ENCODE measurements at regions not wholly inside any gene's neighbourhood (a gene's known extent, or its start where the extent isn't known, plus 50 kb on each side); places are given as distances from the start of the nearest gene placed in this dataset.

GRCh38 chr13:108156749-108157148 is 58.6 kb downstream of the LIG4 start:
- no peak for DNase-seq (ENCODE audit: low read depth in 2 of 2, low spot score in 1 of 2)

- peak; percentile 3 to 5 for DNase-seq (ENCODE audit: low read depth in 2 of 2, low spot score in 1 of 2)
These were observed 59.9 kb downstream of the LIG4 start for GRCh38 chr13:108155185-108156106.

- no peak for DNase-seq (ENCODE audit: low read depth in 2 of 2, low spot score in 1 of 2)
These were observed 60.9 kb downstream of the LIG4 start for GRCh38 chr13:108154421-108154858.

GRCh38 chr13:108146642-108147041 is 68.7 kb downstream of the LIG4 start:
- DNase-seq (ENCODE audit: low read depth in 2 of 2, low spot score in 1 of 2): no peak

- no peak for DNase-seq (ENCODE audit: low read depth in 2 of 2, low spot score in 1 of 2)
These were observed 72.5 kb downstream of the LIG4 start for GRCh38 chr13:108142702-108143436.

- DNase-seq (ENCODE audit: low read depth in 2 of 2, low spot score in 1 of 2): no peak
These were observed 78.2 kb downstream of the LIG4 start for GRCh38 chr13:108137176-108137575.

- DNase-seq (ENCODE audit: low read depth in 2 of 2, low spot score in 1 of 2): no peak
These were observed 87.9 kb downstream of the LIG4 start for GRCh38 chr13:108127406-108127805.

- DNase-seq (ENCODE audit: low read depth in 2 of 2, low spot score in 1 of 2): no peak
These were observed 89.3 kb downstream of the LIG4 start for GRCh38 chr13:108126056-108126455.

- DNase-seq (ENCODE audit: low read depth in 2 of 2, low spot score in 1 of 2): no peak
These were observed 93.9 kb downstream of the LIG4 start for GRCh38 chr13:108121406-108121805.

GRCh38 chr13:108120856-108121255 is 94.5 kb downstream of the LIG4 start:
- DNase-seq (ENCODE audit: low read depth in 2 of 2, low spot score in 1 of 2): no peak

GRCh38 chr13:108120302-108120701 is 95.0 kb downstream of the LIG4 start:
- no peak for DNase-seq (ENCODE audit: low read depth in 2 of 2, low spot score in 1 of 2)

- no peak for DNase-seq (ENCODE audit: low read depth in 2 of 2, low spot score in 1 of 2)
These were observed 99.6 kb downstream of the LIG4 start for GRCh38 chr13:108115738-108116137.

- DNase-seq (ENCODE audit: low read depth in 2 of 2, low spot score in 1 of 2): no peak
These were observed 101.9 kb downstream of the LIG4 start for GRCh38 chr13:108113407-108113806.

GRCh38 chr13:108104736-108105135 is 110.6 kb downstream of the LIG4 start:
- DNase-seq (ENCODE audit: low read depth in 2 of 2, low spot score in 1 of 2): no peak

GRCh38 chr13:108102771-108103170 is 112.6 kb downstream of the LIG4 start:
- no peak for DNase-seq (ENCODE audit: low read depth in 2 of 2, low spot score in 1 of 2)

- DNase-seq (ENCODE audit: low read depth in 2 of 2, low spot score in 1 of 2): no peak
These were observed 118.9 kb downstream of the LIG4 start for GRCh38 chr13:108096301-108096915.

- no peak for DNase-seq (ENCODE audit: low read depth in 2 of 2, low spot score in 1 of 2)
These were observed 120.3 kb downstream of the LIG4 start for GRCh38 chr13:108095036-108095435.

GRCh38 chr13:108093616-108094015 is 121.7 kb downstream of the LIG4 start:
- no peak for DNase-seq (ENCODE audit: low read depth in 2 of 2, low spot score in 1 of 2)

- no peak for DNase-seq (ENCODE audit: low read depth in 2 of 2, low spot score in 1 of 2)
These were observed 127.5 kb downstream of the LIG4 start for GRCh38 chr13:108087810-108088209.

- DNase-seq (ENCODE audit: low read depth in 2 of 2, low spot score in 1 of 2): no peak
These were observed 128.7 kb downstream of the LIG4 start for GRCh38 chr13:108086678-108087077.

GRCh38 chr13:108084840-108085239 is 130.5 kb downstream of the LIG4 start:
- no peak for DNase-seq (ENCODE audit: low read depth in 2 of 2, low spot score in 1 of 2)

GRCh38 chr13:108083056-108083455 is 132.3 kb downstream of the LIG4 start:
- no peak for DNase-seq (ENCODE audit: low read depth in 2 of 2, low spot score in 1 of 2)
